Upper lobe of left lung (tissue), 4 donors: ENCODE measurements at regions not wholly inside any gene's neighbourhood (a gene's known extent, or its start where the extent isn't known, plus 50 kb on each side); places are given as distances from the start of the nearest gene placed in this dataset.

Source experiments
- POLR2A ChIP-seq, 4 donors: fragments of 450-650 bp; IDR thresholded peaks; one replicate each; pipeline ENCODE4 v1.5.1; 2016 to 2017; ENCODE audit warnings: antibody characterized with exemption in 4 of 4, mild to moderate bottlenecking in 2 of 4
- POLR2AphosphoS5 ChIP-seq, 2 donors: sonication (generic); formaldehyde crosslinking; IDR thresholded peaks; one replicate each; pipeline ENCODE4 v1.5.1; 2017; ENCODE audit warnings: antibody characterized with exemption in 2 of 2
- TF ChIP-seq, protein P1 (sequence below), 6 experiments: fragments of 450-650 bp in 4 of 6; fragments of 200-600 bp in 2 of 6; sonication (generic) in 2 of 6; IDR thresholded peaks; one replicate each; pipeline ENCODE4 v1.5.1; 2016 to 2019; ENCODE audit warnings: antibody characterized with exemption in 6 of 6

DNA sequence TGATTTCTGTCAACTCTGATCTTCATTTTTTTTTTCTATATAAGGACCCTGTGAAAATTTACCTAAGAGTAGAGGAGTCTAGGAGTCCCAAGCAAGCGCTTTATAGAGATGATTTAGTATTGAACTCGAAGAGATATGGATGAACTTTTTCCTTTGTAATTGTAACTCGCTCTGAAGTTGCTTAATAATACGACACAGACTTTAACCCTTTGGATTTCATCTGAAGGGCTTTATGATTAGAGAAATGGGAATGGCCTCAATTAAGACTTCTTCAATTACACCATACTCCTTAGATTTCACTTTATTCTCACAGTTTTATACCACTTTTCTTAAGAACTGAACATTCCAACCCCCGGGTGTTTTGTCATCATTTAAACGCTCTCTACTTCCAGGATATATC, 647.7 kb downstream of the HTR1A start:
- TF ChIP-seq POLR2A (IDR thresholded peaks at IDR 0.05) = no peak
- TF ChIP-seq, protein P1, sequence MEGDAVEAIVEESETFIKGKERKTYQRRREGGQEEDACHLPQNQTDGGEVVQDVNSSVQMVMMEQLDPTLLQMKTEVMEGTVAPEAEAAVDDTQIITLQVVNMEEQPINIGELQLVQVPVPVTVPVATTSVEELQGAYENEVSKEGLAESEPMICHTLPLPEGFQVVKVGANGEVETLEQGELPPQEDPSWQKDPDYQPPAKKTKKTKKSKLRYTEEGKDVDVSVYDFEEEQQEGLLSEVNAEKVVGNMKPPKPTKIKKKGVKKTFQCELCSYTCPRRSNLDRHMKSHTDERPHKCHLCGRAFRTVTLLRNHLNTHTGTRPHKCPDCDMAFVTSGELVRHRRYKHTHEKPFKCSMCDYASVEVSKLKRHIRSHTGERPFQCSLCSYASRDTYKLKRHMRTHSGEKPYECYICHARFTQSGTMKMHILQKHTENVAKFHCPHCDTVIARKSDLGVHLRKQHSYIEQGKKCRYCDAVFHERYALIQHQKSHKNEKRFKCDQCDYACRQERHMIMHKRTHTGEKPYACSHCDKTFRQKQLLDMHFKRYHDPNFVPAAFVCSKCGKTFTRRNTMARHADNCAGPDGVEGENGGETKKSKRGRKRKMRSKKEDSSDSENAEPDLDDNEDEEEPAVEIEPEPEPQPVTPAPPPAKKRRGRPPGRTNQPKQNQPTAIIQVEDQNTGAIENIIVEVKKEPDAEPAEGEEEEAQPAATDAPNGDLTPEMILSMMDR (IDR thresholded peaks at IDR 0.05) = no peak
- no peak for TF ChIP-seq POLR2AphosphoS5 (IDR thresholded peaks at IDR 0.05)
